ENCODE measurements at regions not wholly inside any gene's neighbourhood (a gene's known extent, or its start where the extent isn't known, plus 50 kb on each side); places are given as distances from the start of the nearest gene placed in this dataset.

GRCh38 chr3:124202754-124203153, 210.8 kb upstream of the ROPN1 start:
- ChIA-PET CTCF (interaction anchor here (0.6 kb wide), 1 partner anchor 13 kb away, joined by 3 read pairs; no protein-coding TSS in a partner anchor), POLR2A (no interaction called here)
- H3K4me1 ChIP-seq = no peaks in the 10 kb centered on the region
- Mint-ChIP-seq H3K27ac (ENCODE audit: unreplicated experiment) (no peak overlapping the region), H3K9me3 (ENCODE audit: unreplicated experiment) (no peaks in the 10 kb centered on the region), H3K36me3 (ENCODE audit: insufficient read depth, unreplicated experiment) (no peaks in the 10 kb centered on the region), H3K27me3 (ENCODE audit: insufficient read depth, unreplicated experiment) (peaks cover 28% of the 10 kb centered on the region), H3K4me3 (ENCODE audit: unreplicated experiment) (no peak overlapping the region), H3K4me1 (ENCODE audit: low read depth, unreplicated experiment) (no peaks in the 10 kb centered on the region)
- intact Hi-C loops (cut with micrococcal nuclease; ENCODE audit: unreplicated experiment) = no loop called here
- H3K27me3 ChIP-seq (replicated peaks; ENCODE audit: control insufficient read depth, insufficient read depth, low read length) = no peaks in the 10 kb centered on the region; the same call in 1 of the 2 replicates
- no peak for TF ChIP-seq CTCF (IDR thresholded peaks at IDR 0.05; ENCODE audit: insufficient read depth in 1 of 2, low read depth in 1 of 2, low read length in 1 of 2, severe bottlenecking in 1 of 2, unreplicated experiment in 1 of 2)
- H3K4me3 ChIP-seq (ENCODE audit: low read depth, low read length) = no peak overlapping the region
- no TSS peak for BruUV-seq (replicated peaks)
- H3K9me3 ChIP-seq = no peaks in the 10 kb centered on the region
- H3K36me3 ChIP-seq (ENCODE audit: control insufficient read depth, insufficient read depth, low read length) = no peaks in the 10 kb centered on the region
- DNase-seq = no peak

- no peak for DNase-seq
- intact Hi-C loops (cut with micrococcal nuclease; ENCODE audit: unreplicated experiment) = no loop called here
- Histone ChIP-seq H3K4me3 (ENCODE audit: low read depth, low read length) (no peak overlapping the region), H3K9me3 (no peaks in the 10 kb centered on the region), H3K36me3 (ENCODE audit: control insufficient read depth, insufficient read depth, low read length) (no peaks in the 10 kb centered on the region), H3K27me3 (replicated peaks; ENCODE audit: control insufficient read depth, insufficient read depth, low read length) (no peaks in the 10 kb centered on the region; the same call in 1 of the 2 replicates), H3K4me1 (no peaks in the 10 kb centered on the region)
- Mint-ChIP-seq H3K4me1 (ENCODE audit: low read depth, unreplicated experiment) (no peaks in the 10 kb centered on the region), H3K27me3 (ENCODE audit: insufficient read depth, unreplicated experiment) (peaks cover 29% of the 10 kb centered on the region), H3K4me3 (ENCODE audit: unreplicated experiment) (no peak overlapping the region), H3K27ac (ENCODE audit: unreplicated experiment) (no peak overlapping the region), H3K9me3 (ENCODE audit: unreplicated experiment) (no peaks in the 10 kb centered on the region), H3K36me3 (ENCODE audit: insufficient read depth, unreplicated experiment) (no peaks in the 10 kb centered on the region)
- ChIA-PET POLR2A (no interaction called here), CTCF (interaction anchor here (0.6 kb wide), 1 partner anchor 13 kb away, joined by 3 read pairs; no protein-coding TSS in a partner anchor)
- TF ChIP-seq CTCF (IDR thresholded peaks at IDR 0.05; ENCODE audit: insufficient read depth in 1 of 2, low read depth in 1 of 2, low read length in 1 of 2, severe bottlenecking in 1 of 2, unreplicated experiment in 1 of 2) = no peak
- BruUV-seq (replicated peaks) = no TSS peak
These were observed 211.4 kb upstream of the ROPN1 start for GRCh38 chr3:124203292-124203691.

- Mint-ChIP-seq H3K9me3 (ENCODE audit: unreplicated experiment) (no peaks in the 10 kb centered on the region), H3K4me1 (ENCODE audit: low read depth, unreplicated experiment) (no peaks in the 10 kb centered on the region), H3K36me3 (ENCODE audit: insufficient read depth, unreplicated experiment) (no peaks in the 10 kb centered on the region), H3K27ac (ENCODE audit: unreplicated experiment) (no peak overlapping the region), H3K4me3 (ENCODE audit: unreplicated experiment) (no peak overlapping the region), H3K27me3 (ENCODE audit: insufficient read depth, unreplicated experiment) (peaks cover 20% of the 10 kb centered on the region)
- no TSS peak for BruUV-seq (replicated peaks)
- Histone ChIP-seq H3K4me3 (ENCODE audit: low read depth, low read length) (no peak overlapping the region), H3K36me3 (ENCODE audit: control insufficient read depth, insufficient read depth, low read length) (no peaks in the 10 kb centered on the region), H3K27me3 (replicated peaks; ENCODE audit: control insufficient read depth, insufficient read depth, low read length) (no peaks in the 10 kb centered on the region), H3K4me1 (no peaks in the 10 kb centered on the region), H3K9me3 (no peaks in the 10 kb centered on the region)
- ChIA-PET POLR2A (interaction anchor here (0.5 kb wide), 1 partner anchor 246 kb away, joined by 3 read pairs; no protein-coding TSS in a partner anchor), CTCF (no interaction called here)
- no peak for TF ChIP-seq CTCF (IDR thresholded peaks at IDR 0.05; ENCODE audit: insufficient read depth in 1 of 2, low read depth in 1 of 2, low read length in 1 of 2, severe bottlenecking in 1 of 2, unreplicated experiment in 1 of 2)
- intact Hi-C loops (cut with micrococcal nuclease; ENCODE audit: unreplicated experiment) = no loop called here
- DNase-seq = no peak
These were observed 214.5 kb upstream of the ROPN1 start for GRCh38 chr3:124206225-124207055.
